Liver (tissue), 3 donors: ENCODE measurements at regions not wholly inside any gene's neighbourhood (a gene's known extent, or its start where the extent isn't known, plus 50 kb on each side); places are given as distances from the start of the nearest gene placed in this dataset.

Source experiments
- ATF3 ChIP-seq: IDR thresholded peaks from 2 replicates; pipeline ENCODE4 v1.6.1; 2016; ENCODE audit warnings: antibody characterized with exemption
- EGR1 ChIP-seq, 2 donors: IDR thresholded peaks; 2 replicates each; pipeline ENCODE4 v1.6.1; 2016 to 2018; ENCODE audit warnings: antibody characterized with exemption in 2 of 2, low read depth in 2 of 2
- FOXA1 ChIP-seq: IDR thresholded peaks from 2 replicates; pipeline ENCODE4 v1.6.1; 2016; ENCODE audit warnings: antibody characterized with exemption
- FOXA2 ChIP-seq: IDR thresholded peaks from 2 replicates; pipeline ENCODE4 v1.6.1; 2016; ENCODE audit warnings: antibody characterized with exemption
- HNF4A ChIP-seq, 2 donors: conservative IDR thresholded peaks; 2 replicates each; pipeline ENCODE4 v1.6.1; 2016; ENCODE audit warnings: antibody characterized with exemption in 2 of 2, mild to moderate bottlenecking in 2 of 2
- JUND ChIP-seq, 2 donors: IDR thresholded peaks; 2 replicates each; pipeline ENCODE4 v1.6.1; 2016; ENCODE audit warnings: antibody characterized with exemption in 2 of 2
- RAD21 ChIP-seq, 2 donors: IDR thresholded peaks; 2 replicates each; pipeline ENCODE4 v1.6.1; 2016; ENCODE audit warnings: antibody characterized with exemption in 2 of 2, mild to moderate bottlenecking in 2 of 2
- TF ChIP-seq, protein P1 (sequence below): fragments of 150-350 bp; IDR thresholded peaks from 2 replicates; pipeline ENCODE4 v1.5.1; 2017; ENCODE audit warnings: improper control_type of control experiment, low read depth, low read length; ENCODE audit not compliant: missing input control
- TF ChIP-seq, protein P2 (sequence below): IDR thresholded peaks from 2 replicates; pipeline ENCODE4 v1.6.1; 2016; ENCODE audit warnings: antibody characterized with exemption
- TF ChIP-seq, protein P3 (sequence below): IDR thresholded peaks from 2 replicates; pipeline ENCODE4 v1.6.1; 2016; ENCODE audit warnings: antibody characterized with exemption
- TF ChIP-seq, protein P4 (sequence below): IDR thresholded peaks from 2 replicates; pipeline ENCODE4 v1.6.1; 2016; ENCODE audit warnings: antibody characterized with exemption, mild to moderate bottlenecking
- donor health status: healthy.
- donor health status: healthy.

- TF ChIP-seq, protein P1, sequence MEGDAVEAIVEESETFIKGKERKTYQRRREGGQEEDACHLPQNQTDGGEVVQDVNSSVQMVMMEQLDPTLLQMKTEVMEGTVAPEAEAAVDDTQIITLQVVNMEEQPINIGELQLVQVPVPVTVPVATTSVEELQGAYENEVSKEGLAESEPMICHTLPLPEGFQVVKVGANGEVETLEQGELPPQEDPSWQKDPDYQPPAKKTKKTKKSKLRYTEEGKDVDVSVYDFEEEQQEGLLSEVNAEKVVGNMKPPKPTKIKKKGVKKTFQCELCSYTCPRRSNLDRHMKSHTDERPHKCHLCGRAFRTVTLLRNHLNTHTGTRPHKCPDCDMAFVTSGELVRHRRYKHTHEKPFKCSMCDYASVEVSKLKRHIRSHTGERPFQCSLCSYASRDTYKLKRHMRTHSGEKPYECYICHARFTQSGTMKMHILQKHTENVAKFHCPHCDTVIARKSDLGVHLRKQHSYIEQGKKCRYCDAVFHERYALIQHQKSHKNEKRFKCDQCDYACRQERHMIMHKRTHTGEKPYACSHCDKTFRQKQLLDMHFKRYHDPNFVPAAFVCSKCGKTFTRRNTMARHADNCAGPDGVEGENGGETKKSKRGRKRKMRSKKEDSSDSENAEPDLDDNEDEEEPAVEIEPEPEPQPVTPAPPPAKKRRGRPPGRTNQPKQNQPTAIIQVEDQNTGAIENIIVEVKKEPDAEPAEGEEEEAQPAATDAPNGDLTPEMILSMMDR, result no peak
- TF ChIP-seq FOXA1 (no peak), JUND (IDR thresholded peaks at IDR 0.05) (no peak), HNF4A (conservative IDR thresholded peaks at IDR 0.05) (no peak), RAD21 (IDR thresholded peaks at IDR 0.05) (no peak), EGR1 (IDR thresholded peaks at IDR 0.05; ENCODE audit: low read depth in 2 of 2) (no peak), FOXA2 (no peak), ATF3 (no peak)
- TF ChIP-seq, protein P2, sequence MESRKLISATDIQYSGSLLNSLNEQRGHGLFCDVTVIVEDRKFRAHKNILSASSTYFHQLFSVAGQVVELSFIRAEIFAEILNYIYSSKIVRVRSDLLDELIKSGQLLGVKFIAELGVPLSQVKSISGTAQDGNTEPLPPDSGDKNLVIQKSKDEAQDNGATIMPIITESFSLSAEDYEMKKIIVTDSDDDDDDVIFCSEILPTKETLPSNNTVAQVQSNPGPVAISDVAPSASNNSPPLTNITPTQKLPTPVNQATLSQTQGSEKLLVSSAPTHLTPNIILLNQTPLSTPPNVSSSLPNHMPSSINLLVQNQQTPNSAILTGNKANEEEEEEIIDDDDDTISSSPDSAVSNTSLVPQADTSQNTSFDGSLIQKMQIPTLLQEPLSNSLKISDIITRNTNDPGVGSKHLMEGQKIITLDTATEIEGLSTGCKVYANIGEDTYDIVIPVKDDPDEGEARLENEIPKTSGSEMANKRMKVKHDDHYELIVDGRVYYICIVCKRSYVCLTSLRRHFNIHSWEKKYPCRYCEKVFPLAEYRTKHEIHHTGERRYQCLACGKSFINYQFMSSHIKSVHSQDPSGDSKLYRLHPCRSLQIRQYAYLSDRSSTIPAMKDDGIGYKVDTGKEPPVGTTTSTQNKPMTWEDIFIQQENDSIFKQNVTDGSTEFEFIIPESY, result no peak
- TF ChIP-seq, protein P3, sequence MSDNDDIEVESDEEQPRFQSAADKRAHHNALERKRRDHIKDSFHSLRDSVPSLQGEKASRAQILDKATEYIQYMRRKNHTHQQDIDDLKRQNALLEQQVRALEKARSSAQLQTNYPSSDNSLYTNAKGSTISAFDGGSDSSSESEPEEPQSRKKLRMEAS, result no peak
- TF ChIP-seq, protein P4, sequence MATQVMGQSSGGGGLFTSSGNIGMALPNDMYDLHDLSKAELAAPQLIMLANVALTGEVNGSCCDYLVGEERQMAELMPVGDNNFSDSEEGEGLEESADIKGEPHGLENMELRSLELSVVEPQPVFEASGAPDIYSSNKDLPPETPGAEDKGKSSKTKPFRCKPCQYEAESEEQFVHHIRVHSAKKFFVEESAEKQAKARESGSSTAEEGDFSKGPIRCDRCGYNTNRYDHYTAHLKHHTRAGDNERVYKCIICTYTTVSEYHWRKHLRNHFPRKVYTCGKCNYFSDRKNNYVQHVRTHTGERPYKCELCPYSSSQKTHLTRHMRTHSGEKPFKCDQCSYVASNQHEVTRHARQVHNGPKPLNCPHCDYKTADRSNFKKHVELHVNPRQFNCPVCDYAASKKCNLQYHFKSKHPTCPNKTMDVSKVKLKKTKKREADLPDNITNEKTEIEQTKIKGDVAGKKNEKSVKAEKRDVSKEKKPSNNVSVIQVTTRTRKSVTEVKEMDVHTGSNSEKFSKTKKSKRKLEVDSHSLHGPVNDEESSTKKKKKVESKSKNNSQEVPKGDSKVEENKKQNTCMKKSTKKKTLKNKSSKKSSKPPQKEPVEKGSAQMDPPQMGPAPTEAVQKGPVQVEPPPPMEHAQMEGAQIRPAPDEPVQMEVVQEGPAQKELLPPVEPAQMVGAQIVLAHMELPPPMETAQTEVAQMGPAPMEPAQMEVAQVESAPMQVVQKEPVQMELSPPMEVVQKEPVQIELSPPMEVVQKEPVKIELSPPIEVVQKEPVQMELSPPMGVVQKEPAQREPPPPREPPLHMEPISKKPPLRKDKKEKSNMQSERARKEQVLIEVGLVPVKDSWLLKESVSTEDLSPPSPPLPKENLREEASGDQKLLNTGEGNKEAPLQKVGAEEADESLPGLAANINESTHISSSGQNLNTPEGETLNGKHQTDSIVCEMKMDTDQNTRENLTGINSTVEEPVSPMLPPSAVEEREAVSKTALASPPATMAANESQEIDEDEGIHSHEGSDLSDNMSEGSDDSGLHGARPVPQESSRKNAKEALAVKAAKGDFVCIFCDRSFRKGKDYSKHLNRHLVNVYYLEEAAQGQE, result no peak
Observed at GRCh38 chr11:39288011-39288410, 2171.4 kb downstream of the LRRC4C start.
